Transverse colon (tissue), 4 donors: ENCODE measurements at regions not wholly inside any gene's neighbourhood (a gene's known extent, or its start where the extent isn't known, plus 50 kb on each side); places are given as distances from the start of the nearest gene placed in this dataset.

ENCODE experiments used
- DNase-seq: peaks from one replicate; pipeline ENCODE4 v3.0.0-alpha.2; 2019
- H3K27ac ChIP-seq, 4 donors: fragments of 200-600 bp; sonication (generic); 2 replicates each; pipeline ENCODE4 v1.5.1; 2016 to 2018; ENCODE audit warnings: inconsistent platforms in 4 of 4
- H3K27me3 ChIP-seq: fragments of 200-600 bp; sonication (generic); 2 replicates; pipeline ENCODE4 v1.5.1; 2017; ENCODE audit warnings: inconsistent platforms
- H3K36me3 ChIP-seq, 4 donors: fragments of 200-600 bp; sonication (generic); 2 replicates each; pipeline ENCODE4 v1.5.1; 2017 to 2019; ENCODE audit warnings: inconsistent platforms in 4 of 4
- H3K4me1 ChIP-seq, 4 donors: fragments of 200-600 bp; sonication (generic); 2 replicates each; pipeline ENCODE4 v1.5.1; 2017 to 2020; ENCODE audit warnings: inconsistent platforms in 4 of 4
- H3K4me3 ChIP-seq, 4 donors: fragments of 200-600 bp; sonication (generic); 1 replicate in 1 of 4; 2 replicates in 3 of 4; pipeline versions ENCODE4 v1.5.1 to v1.6.1; 2017 to 2019; ENCODE audit warnings: inconsistent platforms in 4 of 4
- H3K9me3 ChIP-seq, 2 donors: fragments of 200-600 bp; sonication (generic); 2 replicates each; pipeline ENCODE4 v1.5.1; 2017 to 2019; ENCODE audit warnings: inconsistent platforms in 2 of 2
- CTCF ChIP-seq, 5 experiments: fragments of 200-600 bp in 3 of 5; fragments of 450-650 bp in 2 of 5; sonication (generic) in 3 of 5; IDR thresholded peaks; 1 replicate in 2 of 5; 2 replicates in 3 of 5; pipeline ENCODE4 v1.5.1; 2016 to 2017; ENCODE audit warnings: antibody characterized with exemption in 5 of 5, inconsistent platforms in 3 of 5, mild to moderate bottlenecking in 2 of 5, moderate library complexity in 1 of 5
- EP300 ChIP-seq: sonication (generic); formaldehyde crosslinking; IDR thresholded peaks from one replicate; pipeline ENCODE4 v1.6.1; 2017; ENCODE audit warnings: antibody characterized with exemption, low read depth
- POLR2A ChIP-seq: fragments of 450-650 bp; IDR thresholded peaks from one replicate; pipeline ENCODE4 v1.6.1; 2016; ENCODE audit warnings: antibody characterized with exemption, mild to moderate bottlenecking, moderate library complexity
- POLR2AphosphoS5 ChIP-seq, 3 donors: sonication (generic); formaldehyde crosslinking; IDR thresholded peaks; one replicate each; pipeline ENCODE4 v1.6.1; 2016; ENCODE audit warnings: antibody characterized with exemption in 3 of 3
- WGBS, 2 donors: methylation state at CpG; one replicate each; pipeline ENCODE4 v1.1.5; 2018; ENCODE audit warnings: low coverage in 1 of 2; 5-methylcytosine and 5-hydroxymethylcytosine counted together
- in situ Hi-C, 4 donors: fragments of 200-750 bp; cut with MboI; loops; one replicate each; pipeline versions ENCODE4 v1.15.0 to v1.15.1; 2017; ENCODE audit warnings: low sequenced_read_pairs in 3 of 4, low pct_ligation_motif_present in 1 of 4, low pct_unique_long_range_greater_than_20kb in 1 of 4
- intact Hi-C: fragments of 100-400 bp; cut with DNase I; formaldehyde crosslinking; loops from one replicate; pipeline ENCODE4 v1.15.1; 2023; ENCODE audit warnings: low total_unique reads

GRCh38 chr1:221310180-221310579, 430.9 kb downstream of the HLX start:
- H3K36me3 ChIP-seq = no peaks in the 10 kb centered on the region
- no peaks in the 10 kb centered on the region for H3K9me3 ChIP-seq
- no peak overlapping the region for H3K4me3 ChIP-seq
- DNase-seq = no peak
- H3K4me1 ChIP-seq = no peaks in the 10 kb centered on the region
- TF ChIP-seq POLR2A (no peak), CTCF (IDR thresholded peaks at IDR 0.05) (no peak)
- H3K27me3 ChIP-seq = no peaks in the 10 kb centered on the region
- no peak overlapping the region for H3K27ac ChIP-seq
- WGBS, 2 donors = 49 to 74% methylated on average over 3 to 4 of the region's 4 CpGs
- intact Hi-C loops = no loop called here
- in situ Hi-C loops = no loop called here

- Histone ChIP-seq H3K4me3 (no peak overlapping the region), H3K27me3 (no peaks in the 10 kb centered on the region), H3K27ac (no peak overlapping the region), H3K4me1 (no peaks in the 10 kb centered on the region), H3K9me3 (no peaks in the 10 kb centered on the region), H3K36me3 (no peaks in the 10 kb centered on the region)
- WGBS, 2 donors = 24 to 39% methylated on average over 3 of the region's 3 CpGs
- no peak for DNase-seq
- TF ChIP-seq CTCF (IDR thresholded peaks at IDR 0.05) (no peak), EP300 (no peak), POLR2AphosphoS5 (IDR thresholded peaks at IDR 0.05) (no peak), POLR2A (no peak)
- in situ Hi-C loops = no loop called here
- intact Hi-C loops = no loop called here
These were observed 426.6 kb downstream of the DUSP10 start for GRCh38 chr1:221315330-221315729.

GRCh38 chr1:221316491-221317056, 425.3 kb downstream of the DUSP10 start:
- intact Hi-C loops (no loop called here), in situ Hi-C loops (no loop called here)
- no peak for DNase-seq
- Histone ChIP-seq H3K27me3 (no peaks in the 10 kb centered on the region), H3K4me3 (no peak overlapping the region), H3K27ac (no peak overlapping the region), H3K9me3 (no peaks in the 10 kb centered on the region), H3K36me3 (no peaks in the 10 kb centered on the region), H3K4me1 (no peaks in the 10 kb centered on the region)
- WGBS, 2 donors = 86 to 100% methylated on average over 1 of the region's 1 CpG
- no peak for TF ChIP-seq CTCF (IDR thresholded peaks at IDR 0.05)
- no peak for TF ChIP-seq EP300
- TF ChIP-seq POLR2AphosphoS5 (IDR thresholded peaks at IDR 0.05) = no peak
- no peak for TF ChIP-seq POLR2A

- H3K4me1 ChIP-seq = no peaks in the 10 kb centered on the region
- no peaks in the 10 kb centered on the region for H3K27me3 ChIP-seq
- no peaks in the 10 kb centered on the region for H3K36me3 ChIP-seq
- H3K9me3 ChIP-seq = no peaks in the 10 kb centered on the region
- no peak overlapping the region for H3K27ac ChIP-seq
- WGBS, 2 donors = 42 to 69% methylated on average over 2 to 3 of the region's 3 CpGs
- intact Hi-C loops = no loop called here
- DNase-seq = no peak
- TF ChIP-seq POLR2A (no peak), CTCF (IDR thresholded peaks at IDR 0.05) (no peak), POLR2AphosphoS5 (IDR thresholded peaks at IDR 0.05) (no peak), EP300 (no peak)
- H3K4me3 ChIP-seq = no peak overlapping the region
- in situ Hi-C loops = no loop called here
These were observed 424.4 kb downstream of the DUSP10 start for GRCh38 chr1:221317537-221317936.
